ENCODE measurements at regions not wholly inside any gene's neighbourhood (a gene's known extent, or its start where the extent isn't known, plus 50 kb on each side); places are given as distances from the start of the nearest gene placed in this dataset.

GRCh38 chr2:37779611-37780386 is 108.4 kb upstream of the CDC42EP3 start:
- TF ChIP-seq POLR2A (IDR thresholded peaks at IDR 0.05) (no peak), CTCF (IDR thresholded peaks at IDR 0.05) (no peak), EP300 (IDR thresholded peaks at IDR 0.05) (no peak)
